ENCODE measurements at regions not wholly inside any gene's neighbourhood (a gene's known extent, or its start where the extent isn't known, plus 50 kb on each side); places are given as distances from the start of the nearest gene placed in this dataset.

GRCh38 chr5:107126341-107126740 lies 544.4 kb downstream of the EFNA5 start:
- ATAC-seq (ENCODE audit: low read depth) (no peak), DNase-seq (no peak)
- no peak overlapping the region for H3K4me3 ChIP-seq (ENCODE audit: insufficient read depth, low read depth, low read length)
- ChIA-PET POLR2A (ENCODE audit: unreplicated experiment) (no interaction called here), CTCF (no interaction called here)
- no peak overlapping the region for H3K23ac ChIP-seq (ENCODE audit: low read depth, low read length)
- H3K9me3 ChIP-seq (ENCODE audit: control insufficient read depth, insufficient read depth, low read length), result no peaks in the 10 kb centered on the region
- intact Hi-C loops (cut with micrococcal nuclease), result no loop called here
- no peak overlapping the region for H4K91ac ChIP-seq (ENCODE audit: insufficient read depth, low read depth, low read length)
- H3K79me1 ChIP-seq (ENCODE audit: low read depth in 1 of 2, low read length in 2 of 2), result no peaks in the 10 kb centered on the region
- H3K36me3 ChIP-seq (ENCODE audit: control insufficient read depth, insufficient read depth, low read length), result no peaks in the 10 kb centered on the region
- TF ChIP-seq, protein P1, sequence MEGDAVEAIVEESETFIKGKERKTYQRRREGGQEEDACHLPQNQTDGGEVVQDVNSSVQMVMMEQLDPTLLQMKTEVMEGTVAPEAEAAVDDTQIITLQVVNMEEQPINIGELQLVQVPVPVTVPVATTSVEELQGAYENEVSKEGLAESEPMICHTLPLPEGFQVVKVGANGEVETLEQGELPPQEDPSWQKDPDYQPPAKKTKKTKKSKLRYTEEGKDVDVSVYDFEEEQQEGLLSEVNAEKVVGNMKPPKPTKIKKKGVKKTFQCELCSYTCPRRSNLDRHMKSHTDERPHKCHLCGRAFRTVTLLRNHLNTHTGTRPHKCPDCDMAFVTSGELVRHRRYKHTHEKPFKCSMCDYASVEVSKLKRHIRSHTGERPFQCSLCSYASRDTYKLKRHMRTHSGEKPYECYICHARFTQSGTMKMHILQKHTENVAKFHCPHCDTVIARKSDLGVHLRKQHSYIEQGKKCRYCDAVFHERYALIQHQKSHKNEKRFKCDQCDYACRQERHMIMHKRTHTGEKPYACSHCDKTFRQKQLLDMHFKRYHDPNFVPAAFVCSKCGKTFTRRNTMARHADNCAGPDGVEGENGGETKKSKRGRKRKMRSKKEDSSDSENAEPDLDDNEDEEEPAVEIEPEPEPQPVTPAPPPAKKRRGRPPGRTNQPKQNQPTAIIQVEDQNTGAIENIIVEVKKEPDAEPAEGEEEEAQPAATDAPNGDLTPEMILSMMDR (conservative IDR thresholded peaks at IDR 0.05; ENCODE audit: low read depth, low read length), result no peak
- TF ChIP-seq MAZ (IDR thresholded peaks at IDR 0.05; ENCODE audit: borderline replicate concordance, low read depth, low read length) (no peak), FOS (IDR thresholded peaks at IDR 0.05; ENCODE audit: low read depth, low read length) (no peak), BHLHE40 (IDR thresholded peaks at IDR 0.05; ENCODE audit: low read depth, low read length) (no peak), NFE2L2 (IDR thresholded peaks at IDR 0.05; ENCODE audit: low read depth, low read length) (no peak), MAFK (IDR thresholded peaks at IDR 0.05; ENCODE audit: low read depth, low read length) (no peak), CHD1 (IDR thresholded peaks at IDR 0.05; ENCODE audit: low read depth, low read length) (no peak), MXI1 (IDR thresholded peaks at IDR 0.05; ENCODE audit: borderline replicate concordance, low read depth, low read length) (no peak), CEBPB (IDR thresholded peaks at IDR 0.05; ENCODE audit: low read depth, low read length) (no peak), POLR2A (IDR thresholded peaks at IDR 0.05; ENCODE audit: low read depth, low read length) (no peak), RAD21 (IDR thresholded peaks at IDR 0.05; ENCODE audit: low read length) (no peak), SMC3 (IDR thresholded peaks at IDR 0.05; ENCODE audit: low read depth, low read length) (no peak), RFX5 (IDR thresholded peaks at IDR 0.05; ENCODE audit: low read depth, low read length) (no peak)
- TF ChIP-seq, protein P2, sequence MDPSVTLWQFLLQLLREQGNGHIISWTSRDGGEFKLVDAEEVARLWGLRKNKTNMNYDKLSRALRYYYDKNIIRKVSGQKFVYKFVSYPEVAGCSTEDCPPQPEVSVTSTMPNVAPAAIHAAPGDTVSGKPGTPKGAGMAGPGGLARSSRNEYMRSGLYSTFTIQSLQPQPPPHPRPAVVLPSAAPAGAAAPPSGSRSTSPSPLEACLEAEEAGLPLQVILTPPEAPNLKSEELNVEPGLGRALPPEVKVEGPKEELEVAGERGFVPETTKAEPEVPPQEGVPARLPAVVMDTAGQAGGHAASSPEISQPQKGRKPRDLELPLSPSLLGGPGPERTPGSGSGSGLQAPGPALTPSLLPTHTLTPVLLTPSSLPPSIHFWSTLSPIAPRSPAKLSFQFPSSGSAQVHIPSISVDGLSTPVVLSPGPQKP (IDR thresholded peaks at IDR 0.05; ENCODE audit: borderline replicate concordance, low read depth, low read length), result no peak
- TF ChIP-seq, protein P3, sequence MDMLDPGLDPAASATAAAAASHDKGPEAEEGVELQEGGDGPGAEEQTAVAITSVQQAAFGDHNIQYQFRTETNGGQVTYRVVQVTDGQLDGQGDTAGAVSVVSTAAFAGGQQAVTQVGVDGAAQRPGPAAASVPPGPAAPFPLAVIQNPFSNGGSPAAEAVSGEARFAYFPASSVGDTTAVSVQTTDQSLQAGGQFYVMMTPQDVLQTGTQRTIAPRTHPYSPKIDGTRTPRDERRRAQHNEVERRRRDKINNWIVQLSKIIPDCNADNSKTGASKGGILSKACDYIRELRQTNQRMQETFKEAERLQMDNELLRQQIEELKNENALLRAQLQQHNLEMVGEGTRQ (IDR thresholded peaks at IDR 0.05; ENCODE audit: low read depth, low read length), result no peak
- H3K18ac ChIP-seq (ENCODE audit: low read depth, low read length), result no peak overlapping the region
- H3K27me3 ChIP-seq (ENCODE audit: control insufficient read depth, insufficient read depth, low read length), result no peaks in the 10 kb centered on the region
- no peak overlapping the region for H3K27ac ChIP-seq (ENCODE audit: insufficient read depth, low read length)
- H3K9me1 ChIP-seq (ENCODE audit: insufficient read depth, low read length), result no peaks in the 10 kb centered on the region
- H3K14ac ChIP-seq (replicated peaks; ENCODE audit: low read depth, low read length), result no peak overlapping the region
- in situ Hi-C loops (cut with MboI; ENCODE audit: low sequenced_read_pairs), result no loop called here
- H2AFZ ChIP-seq (replicated peaks; ENCODE audit: low read length, poor library complexity), result no peak overlapping the region
- no peak overlapping the region for H4K5ac ChIP-seq (ENCODE audit: low read depth, low read length)
- no TSS peak for BruUV-seq (replicated peaks)
- H2BK15ac ChIP-seq (ENCODE audit: low read depth, low read length), result no peak overlapping the region
- WGBS, 2 experiments (ENCODE audit: extremely low coverage in 2 of 2, insufficient read length in 1 of 2), result no CpG with 5 or more reads among the region's 3 CpGs
- H3K9ac ChIP-seq (ENCODE audit: low read depth, low read length), result no peak overlapping the region
- no peak overlapping the region for H2BK120ac ChIP-seq (ENCODE audit: low read depth, low read length)
- no peak overlapping the region for H2BK20ac ChIP-seq (ENCODE audit: low read depth, low read length)
- dilution Hi-C loops (cut with HindIII; ENCODE audit: low sequenced_read_pairs, unreplicated experiment), result no loop called here
- no peak overlapping the region for H4K8ac ChIP-seq (ENCODE audit: low read depth in 2 of 2, low read length in 2 of 2)
- H3K56ac ChIP-seq (ENCODE audit: extremely low read depth, insufficient read depth, low read length), result no peak overlapping the region
- no peak overlapping the region for H2BK5ac ChIP-seq (ENCODE audit: low read depth, low read length, poor library complexity, severe bottlenecking)
- H4K20me1 ChIP-seq (ENCODE audit: insufficient read depth, low read length), result no peaks in the 10 kb centered on the region
- no peaks in the 10 kb centered on the region for H3K4me1 ChIP-seq (ENCODE audit: control insufficient read depth, insufficient read depth, low read length)
- no peak overlapping the region for H3K4ac ChIP-seq (ENCODE audit: low read depth, low read length)
- H3K4me2 ChIP-seq (ENCODE audit: low read depth, low read length), result no peak overlapping the region
- no peak overlapping the region for H2AK5ac ChIP-seq (ENCODE audit: low read depth, low read length)
- no peak overlapping the region for H2AK9ac ChIP-seq (replicated peaks; ENCODE audit: low read depth, low read length, poor library complexity)

Data from IMR-90 (cell line).